Stimulated activated CD8-positive, alpha-beta memory T cell treated with anti-CD3 and anti-CD28 coated beads, Interleukin-2, amount 100 ng/mL, for 1 hour (primary cell): ENCODE measurements at regions not wholly inside any gene's neighbourhood (a gene's known extent, or its start where the extent isn't known, plus 50 kb on each side); places are given as distances from the start of the nearest gene placed in this dataset.

Experiments used
- DNase-seq, 2 donors: peaks; one replicate each; pipeline ENCODE4 v3.0.0-alpha.2; 2020; ENCODE audit warnings: low read depth in 2 of 2

- no peak for DNase-seq
These were observed 53.5 kb upstream of the BTN3A2 start for GRCh38 chr6:26311385-26312095.

DNA sequence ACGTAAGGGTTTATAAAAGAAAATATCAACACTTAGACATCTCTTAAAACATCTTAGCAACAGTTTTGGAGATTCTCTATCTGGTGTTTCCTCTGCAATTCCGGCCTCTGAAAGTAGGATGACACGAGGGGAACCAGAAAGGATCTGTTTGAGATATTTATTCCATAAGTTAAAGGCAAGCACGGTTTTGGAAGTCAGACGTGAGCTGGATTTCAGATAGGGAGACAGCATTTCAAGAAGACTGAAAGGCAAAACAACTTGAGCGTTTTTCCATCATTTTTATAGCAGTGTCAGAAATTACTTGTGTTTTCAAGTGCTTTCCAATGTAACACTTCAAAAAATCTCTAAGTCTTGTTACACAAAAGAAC lies 52.9 kb upstream of the BTN3A2 start:
- no peak for DNase-seq

GRCh38 chr6:26312501-26313397 lies 52.2 kb upstream of the BTN3A2 start:
- peak; percentile 72 to 73 for DNase-seq
